HUES64 (cell line): ENCODE measurements at regions not wholly inside any gene's neighbourhood (a gene's known extent, or its start where the extent isn't known, plus 50 kb on each side); places are given as distances from the start of the nearest gene placed in this dataset.

Experiments
- H3K27ac ChIP-seq: 2 replicates; pipeline ENCODE4 v1.7.0; 2013; ENCODE audit warnings: low read depth, low read length, inconsistent platforms
- H3K27me3 ChIP-seq: 2 replicates; pipeline ENCODE4 v1.6.1; 2013; ENCODE audit warnings: mild to moderate bottlenecking, low read length; ENCODE audit not compliant: insufficient read depth
- H3K36me3 ChIP-seq: 2 replicates; pipeline ENCODE4 v1.6.1; 2013; ENCODE audit warnings: mild to moderate bottlenecking, low read length; ENCODE audit not compliant: insufficient read depth
- H3K4me1 ChIP-seq: 2 replicates; pipeline ENCODE4 v1.6.1; 2013; ENCODE audit warnings: mild to moderate bottlenecking, low read length, moderate library complexity; ENCODE audit not compliant: insufficient read depth
- H3K4me3 ChIP-seq: 2 replicates; pipeline ENCODE4 v1.5.1; 2013; ENCODE audit warnings: mild to moderate bottlenecking, low read length, moderate library complexity
- H3K9ac ChIP-seq: 2 replicates; pipeline ENCODE4 v1.6.1; 2013; ENCODE audit warnings: mild to moderate bottlenecking, low read depth, low read length
- H3K9me3 ChIP-seq: 2 replicates; pipeline ENCODE4 v1.6.1; 2013; ENCODE audit warnings: low read depth, low read length; ENCODE audit not compliant: insufficient read depth
- WGBS: fragments of 150-250, 120-280 bp; methylation state at CpG from one replicate; pipeline ENCODE4 v1.1.7; 2013; ENCODE audit warnings: missing lambda C conversion rate; 5-methylcytosine and 5-hydroxymethylcytosine counted together

DNA sequence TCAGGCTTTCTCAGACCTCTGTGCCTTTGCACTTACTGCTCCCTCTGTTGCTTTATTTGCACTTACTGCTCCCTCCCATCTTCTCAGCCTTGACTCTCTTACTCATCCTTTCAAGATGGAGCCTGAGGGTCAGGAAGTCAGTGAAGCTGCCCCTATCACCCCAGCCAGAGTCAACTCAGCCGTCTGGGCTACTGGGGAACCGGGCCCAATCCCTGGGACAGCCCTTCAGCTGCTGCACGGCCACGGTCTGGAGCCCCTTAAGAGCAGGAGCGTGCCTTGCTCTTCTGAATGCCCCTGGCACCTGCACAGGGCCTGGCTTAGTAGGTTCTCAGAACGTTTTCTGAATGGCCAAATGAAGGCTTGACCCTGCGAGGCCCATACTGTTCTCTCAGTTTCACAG lies 244.4 kb downstream of the FOXD2 start:
- Histone ChIP-seq H3K9me3 (no peaks in the 10 kb centered on the region), H3K4me3 (no peak overlapping the region), H3K9ac (no peak overlapping the region), H3K27me3 (peaks cover 3% of the 10 kb centered on the region), H3K27ac (no peak overlapping the region), H3K36me3 (no peaks in the 10 kb centered on the region), H3K4me1 (peaks cover 26% of the 10 kb centered on the region)
- 88% methylated on average over 7 of the region's 7 CpGs for WGBS

DNA sequence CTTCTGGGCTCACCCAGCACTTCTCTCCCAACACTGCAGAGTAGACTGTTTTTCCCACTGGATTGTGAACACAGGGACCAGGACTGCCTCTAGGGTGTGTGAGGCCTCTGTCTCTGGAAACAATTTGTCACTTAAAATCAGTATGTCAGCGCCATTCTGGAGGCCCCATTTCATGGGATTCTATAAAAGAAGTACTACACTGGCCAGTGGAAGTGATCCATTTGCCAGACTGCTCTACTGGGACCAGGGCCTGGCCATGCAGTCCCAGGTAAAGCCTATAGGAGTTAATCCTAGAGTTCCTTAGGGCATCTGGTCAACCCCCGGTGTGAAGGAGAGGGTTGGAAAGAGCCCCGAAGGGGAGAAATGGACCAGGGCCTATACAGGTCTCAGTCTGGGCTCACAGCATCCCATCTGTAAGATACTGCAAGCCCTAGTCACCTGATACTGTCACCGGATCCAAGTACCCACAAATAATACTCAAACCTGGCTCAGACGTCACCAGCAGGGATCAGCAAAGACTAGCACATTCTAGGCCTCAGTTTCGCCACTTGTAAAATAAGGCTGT lies 245.0 kb downstream of the FOXD2 start:
- Histone ChIP-seq H3K36me3 (no peaks in the 10 kb centered on the region), H3K4me1 (peaks cover 32% of the 10 kb centered on the region), H3K9me3 (no peaks in the 10 kb centered on the region), H3K9ac (no peak overlapping the region), H3K27me3 (peaks cover 3% of the 10 kb centered on the region), H3K4me3 (no peak overlapping the region), H3K27ac (no peak overlapping the region)
- 90% methylated on average over 6 of the region's 6 CpGs for WGBS

DNA sequence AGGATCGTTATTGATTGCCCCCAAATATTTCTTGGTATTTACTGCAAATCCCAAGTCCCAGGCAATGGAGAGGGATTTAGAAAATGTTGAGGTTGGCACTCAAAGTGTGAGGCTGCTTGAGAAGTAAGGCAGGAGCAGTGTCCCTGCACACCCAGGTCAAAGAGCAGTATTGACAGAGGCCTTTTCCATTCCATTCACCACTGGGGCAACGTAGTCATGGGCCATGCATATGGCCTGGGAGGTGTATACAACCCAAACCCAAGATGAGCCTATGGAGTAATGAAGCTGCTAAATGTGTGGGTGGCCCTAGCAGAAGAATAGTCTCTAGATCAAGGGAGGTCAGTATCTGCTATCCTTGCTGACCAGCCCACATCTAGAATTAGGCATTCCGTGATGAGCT lies 245.6 kb downstream of the FOXD2 start:
- no peak overlapping the region for H3K4me3 ChIP-seq
- no peak overlapping the region for H3K9ac ChIP-seq
- 94% methylated on average over 3 of the region's 3 CpGs for WGBS
- peaks cover 3% of the 10 kb centered on the region for H3K27me3 ChIP-seq
- H3K9me3 ChIP-seq: no peaks in the 10 kb centered on the region
- no peak overlapping the region for H3K27ac ChIP-seq
- peaks cover 38% of the 10 kb centered on the region for H3K4me1 ChIP-seq
- H3K36me3 ChIP-seq: no peaks in the 10 kb centered on the region

- Histone ChIP-seq H3K9ac (no peak overlapping the region), H3K27me3 (peaks cover 3% of the 10 kb centered on the region; the same call in 1 of the 2 replicates), H3K36me3 (no peaks in the 10 kb centered on the region), H3K27ac (no peak overlapping the region), H3K9me3 (no peaks in the 10 kb centered on the region), H3K4me1 (peaks cover 46% of the 10 kb centered on the region), H3K4me3 (no peak overlapping the region)
- WGBS: 94% methylated on average over 6 of the region's 6 CpGs
These were observed 246.7 kb downstream of the FOXD2 start for GRCh38 chr1:47684518-47684917.

- peaks cover 46% of the 10 kb centered on the region for H3K4me1 ChIP-seq
- no peak overlapping the region for H3K27ac ChIP-seq
- no peak overlapping the region for H3K4me3 ChIP-seq
- peaks cover 3% of the 10 kb centered on the region; the same call in 1 of the 2 replicates for H3K27me3 ChIP-seq
- 84% methylated on average over 10 of the region's 11 CpGs for WGBS
- no peaks in the 10 kb centered on the region for H3K36me3 ChIP-seq
- H3K9ac ChIP-seq: no peak overlapping the region
- no peaks in the 10 kb centered on the region for H3K9me3 ChIP-seq
These were observed 247.3 kb downstream of the FOXD2 start for GRCh38 chr1:47684964-47685762.

- 100% methylated on average over 2 of the region's 2 CpGs for WGBS
- Histone ChIP-seq H3K9ac (no peak overlapping the region), H3K36me3 (no peaks in the 10 kb centered on the region), H3K27ac (no peak overlapping the region), H3K4me3 (no peak overlapping the region), H3K27me3 (peaks cover 3% of the 10 kb centered on the region; the same call in 1 of the 2 replicates), H3K9me3 (no peaks in the 10 kb centered on the region), H3K4me1 (peaks cover 46% of the 10 kb centered on the region)
These were observed 247.9 kb downstream of the FOXD2 start for GRCh38 chr1:47685763-47686066.

DNA sequence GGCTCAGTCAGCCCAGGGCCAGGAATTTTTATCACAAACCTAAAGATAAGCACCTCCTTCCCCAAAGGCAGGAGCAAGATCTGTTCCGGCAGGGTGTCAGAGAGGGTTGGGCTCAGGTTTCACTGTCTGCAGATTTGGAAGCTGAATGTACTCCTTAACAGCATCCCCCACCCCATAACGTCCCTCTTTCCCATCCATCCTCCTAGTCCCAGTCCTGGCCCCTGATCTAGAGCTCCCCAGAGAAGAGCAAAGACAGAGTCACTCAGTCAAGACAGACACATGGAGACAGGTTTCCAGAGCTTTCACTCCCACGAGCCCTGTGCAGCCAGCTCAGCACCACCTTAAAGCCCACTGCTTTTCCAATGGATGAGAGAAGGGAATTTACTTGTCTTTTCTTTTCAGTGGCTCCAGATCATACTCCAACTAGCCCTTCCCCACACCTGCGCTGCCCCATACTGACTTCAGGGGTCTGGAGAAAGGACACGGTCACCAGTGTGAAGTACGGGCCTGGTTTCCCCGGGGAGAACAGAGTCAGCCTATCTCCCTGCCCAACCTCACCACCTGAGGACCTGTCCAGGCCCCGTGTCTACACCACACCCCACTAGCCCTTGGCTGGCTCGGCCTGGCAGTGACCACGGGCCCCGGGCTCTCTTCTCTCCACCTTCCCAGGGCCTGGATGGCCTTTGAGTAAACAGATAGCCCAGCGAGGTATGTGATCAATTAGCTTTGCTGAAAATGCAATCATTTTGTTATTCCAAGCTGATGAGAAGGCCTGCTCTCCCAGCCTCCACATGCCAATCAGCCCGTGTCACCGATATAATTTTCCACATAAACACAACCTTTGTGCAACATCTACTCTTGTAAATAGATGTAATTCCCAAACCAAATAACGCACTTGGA lies 249.1 kb downstream of the FOXD2 start:
- no peaks in the 10 kb centered on the region for H3K36me3 ChIP-seq
- H3K4me3 ChIP-seq: no peak overlapping the region
- no peaks in the 10 kb centered on the region for H3K9me3 ChIP-seq
- 48% methylated on average over 14 of the region's 15 CpGs for WGBS
- H3K27me3 ChIP-seq: no peaks in the 10 kb centered on the region; the same call in 1 of the 2 replicates
- H3K4me1 ChIP-seq: peaks cover 46% of the 10 kb centered on the region
- H3K27ac ChIP-seq: no peak overlapping the region
- no peak overlapping the region for H3K9ac ChIP-seq

GRCh38 chr1:47687631-47688460 lies 250.0 kb downstream of the FOXD2 start:
- Histone ChIP-seq H3K27ac (no peak overlapping the region), H3K9me3 (no peaks in the 10 kb centered on the region), H3K27me3 (no peaks in the 10 kb centered on the region; the same call in 1 of the 2 replicates), H3K4me1 (peaks cover 46% of the 10 kb centered on the region), H3K36me3 (no peaks in the 10 kb centered on the region), H3K4me3 (no peak overlapping the region), H3K9ac (no peak overlapping the region; the same call in 1 of the 2 replicates)
- whole genome bisulfite sequencing: 49% methylated on average over 21 of the region's 24 CpGs

DNA sequence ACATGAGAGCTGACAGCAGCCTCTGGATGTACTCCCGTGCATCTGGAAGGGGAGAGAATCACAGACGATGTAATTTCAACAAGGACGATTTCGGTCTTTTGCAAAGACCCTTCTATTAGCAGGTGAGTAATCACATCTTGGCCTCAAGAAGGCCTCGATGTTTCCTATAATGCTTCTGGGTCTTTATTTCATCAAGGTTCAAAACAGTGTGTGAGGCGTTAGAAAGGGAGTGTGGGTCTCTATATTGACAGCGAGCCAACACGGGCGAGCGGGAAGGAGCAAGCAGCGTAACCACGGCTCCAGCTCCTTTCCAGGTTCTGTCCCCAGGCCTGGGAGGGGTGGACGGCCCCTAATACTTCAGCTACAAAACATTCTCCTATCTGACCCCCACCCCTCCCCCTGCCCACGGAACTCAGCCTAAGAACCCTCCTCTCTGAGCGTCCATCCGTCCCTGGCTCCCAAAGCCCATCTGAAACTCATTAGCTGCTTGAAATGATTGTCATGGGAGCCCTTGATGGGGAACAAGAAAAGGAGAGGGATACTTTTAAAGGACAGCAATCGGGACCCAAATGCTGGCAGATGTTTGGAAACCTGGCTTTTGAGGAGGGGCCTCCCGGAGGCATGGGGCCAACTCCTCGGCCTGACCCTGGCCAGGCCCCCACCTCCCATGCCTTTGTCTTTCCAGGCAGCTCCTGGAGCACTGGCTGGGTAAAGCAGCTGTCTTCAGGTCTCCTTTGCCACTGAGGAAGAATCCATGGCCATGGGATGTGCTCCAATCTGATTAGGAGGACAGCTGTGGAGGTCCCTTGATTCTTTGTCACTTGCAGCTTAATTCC lies 250.8 kb downstream of the FOXD2 start:
- Histone ChIP-seq H3K27me3 (no peaks in the 10 kb centered on the region; the same call in 1 of the 2 replicates), H3K9ac (no peak overlapping the region), H3K4me3 (no peak overlapping the region), H3K27ac (no peak overlapping the region), H3K4me1 (peaks cover 46% of the 10 kb centered on the region), H3K9me3 (no peaks in the 10 kb centered on the region), H3K36me3 (no peaks in the 10 kb centered on the region)
- WGBS: 80% methylated on average over 19 of the region's 19 CpGs

DNA sequence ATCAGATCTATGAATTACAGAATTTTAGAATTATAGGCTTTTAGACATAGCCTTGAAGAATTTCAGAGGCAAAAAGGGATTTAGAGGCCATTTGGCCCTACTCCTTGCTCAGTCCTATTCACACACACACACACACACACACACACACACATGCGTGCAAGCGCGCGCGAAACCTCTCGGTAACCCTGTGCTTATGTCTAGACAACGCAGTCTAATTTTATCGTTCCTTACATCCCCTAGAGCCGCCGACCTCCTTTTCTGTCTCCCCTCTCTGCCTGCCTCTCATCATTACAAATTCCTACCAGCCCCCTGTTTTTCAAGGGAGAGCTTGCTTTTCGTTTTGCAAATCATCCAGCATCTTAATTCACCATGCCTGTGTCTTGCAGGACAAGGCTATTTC lies 252.1 kb downstream of the FOXD2 start:
- 92% methylated on average over 11 of the region's 11 CpGs for WGBS
- Histone ChIP-seq H3K27ac (no peak overlapping the region), H3K36me3 (no peaks in the 10 kb centered on the region), H3K27me3 (no peaks in the 10 kb centered on the region; the same call in 1 of the 2 replicates), H3K4me3 (no peak overlapping the region), H3K9ac (no peak overlapping the region), H3K9me3 (no peaks in the 10 kb centered on the region), H3K4me1 (peaks cover 43% of the 10 kb centered on the region)
